HAP-1 (cell line): ENCODE measurements at regions not wholly inside any gene's neighbourhood (a gene's known extent, or its start where the extent isn't known, plus 50 kb on each side); places are given as distances from the start of the nearest gene placed in this dataset.
"Not testable (repeated sequence)": the region's sequence is repeated elsewhere in the genome, so short reads cannot be mapped to it uniquely, and the experiment has no call there.

Experiments used
- DNase-seq, 2 experiments: peaks; one replicate each; pipeline ENCODE4 v3.0.0-alpha.2; 2016 to 2020; ENCODE audit warnings: low spot score in 2 of 2
- H3K27me3 ChIP-seq: fragments of 250-450 bp; sonication (Bioruptor Pico); 2 replicates; pipeline ENCODE4 v1.5.1; 2020; ENCODE audit warnings: low read depth, mild to moderate bottlenecking, moderate library complexity
- H3K36me3 ChIP-seq: fragments of 250-450 bp; sonication (Bioruptor Pico); replicated peaks from 2 replicates; pipeline ENCODE4 v1.5.1; 2020; ENCODE audit warnings: mild to moderate bottlenecking
- H3K4me1 ChIP-seq: fragments of 250-450 bp; sonication (Bioruptor Pico); 2 replicates; pipeline ENCODE4 v1.5.1; 2020; ENCODE audit warnings: mild to moderate bottlenecking
- H3K4me3 ChIP-seq: fragments of 250-450 bp; sonication (Bioruptor Pico); 2 replicates; pipeline ENCODE4 v1.5.1; 2020; ENCODE audit warnings: mild to moderate bottlenecking, moderate library complexity
- H3K9me3 ChIP-seq: fragments of 250-450 bp; sonication (Bioruptor Pico); 2 replicates; pipeline ENCODE4 v1.5.1; 2020; ENCODE audit warnings: mild to moderate bottlenecking, moderate library complexity
- in situ Hi-C: fragments of 300-500 bp; cut with MboI; formaldehyde crosslinking; loops from 3 replicates; pipeline ENCODE4 v1.14.3; 2020; ENCODE audit warnings: low sequenced_read_pairs, inconsistent platforms, mixed read lengths

GRCh38 chr3:177337541-177338331 is 140.5 kb upstream of the TBL1XR1 start:
- Histone ChIP-seq H3K9me3 (no peaks in the 10 kb centered on the region), H3K36me3 (no peaks in the 10 kb centered on the region), H3K27me3 (no peaks in the 10 kb centered on the region), H3K4me1 (peaks cover 25% of the 10 kb centered on the region), H3K4me3 (no peak overlapping the region)
- in situ Hi-C loops = no loop called here
- DNase-seq = peak; percentile 26 to 33

GRCh38 chr3:177338697-177339219 is 141.5 kb upstream of the TBL1XR1 start:
- Histone ChIP-seq H3K4me1 (peaks cover 26% of the 10 kb centered on the region), H3K4me3 (no peak overlapping the region), H3K36me3 (no peaks in the 10 kb centered on the region), H3K9me3 (no peaks in the 10 kb centered on the region), H3K27me3 (no peaks in the 10 kb centered on the region)
- in situ Hi-C loops = no loop called here
- DNase-seq = no peak

DNA sequence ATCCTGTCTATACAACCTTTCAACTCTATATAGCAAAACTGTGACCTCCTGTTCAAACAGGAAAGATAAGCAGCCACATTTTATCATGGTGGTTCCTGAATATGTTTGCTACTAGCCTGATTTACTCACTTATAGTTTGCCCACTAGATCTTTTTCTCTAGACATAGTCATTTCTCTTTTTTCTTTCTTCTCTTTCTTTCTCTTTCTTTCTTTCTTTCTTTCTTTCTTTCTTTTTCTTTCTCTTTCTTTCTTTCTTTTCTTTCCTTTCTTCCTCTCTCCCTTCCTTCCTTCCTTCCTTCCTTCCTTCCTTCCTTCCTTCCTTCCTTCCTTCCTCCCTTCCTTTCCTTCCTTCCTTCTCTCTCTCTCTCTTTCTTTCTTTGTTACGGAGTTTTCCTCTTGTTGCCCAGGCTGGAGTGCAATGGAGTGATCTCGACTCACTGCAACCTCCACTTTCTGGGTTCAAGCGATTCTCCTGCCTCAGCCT is 142.0 kb upstream of the TBL1XR1 start:
- H3K36me3 ChIP-seq, H3K9me3 ChIP-seq, DNase-seq, H3K27me3 ChIP-seq, H3K4me3 ChIP-seq, in situ Hi-C loops: not testable (repeated sequence)
- H3K4me1 ChIP-seq = peaks cover 28% of the 10 kb centered on the region

DNA sequence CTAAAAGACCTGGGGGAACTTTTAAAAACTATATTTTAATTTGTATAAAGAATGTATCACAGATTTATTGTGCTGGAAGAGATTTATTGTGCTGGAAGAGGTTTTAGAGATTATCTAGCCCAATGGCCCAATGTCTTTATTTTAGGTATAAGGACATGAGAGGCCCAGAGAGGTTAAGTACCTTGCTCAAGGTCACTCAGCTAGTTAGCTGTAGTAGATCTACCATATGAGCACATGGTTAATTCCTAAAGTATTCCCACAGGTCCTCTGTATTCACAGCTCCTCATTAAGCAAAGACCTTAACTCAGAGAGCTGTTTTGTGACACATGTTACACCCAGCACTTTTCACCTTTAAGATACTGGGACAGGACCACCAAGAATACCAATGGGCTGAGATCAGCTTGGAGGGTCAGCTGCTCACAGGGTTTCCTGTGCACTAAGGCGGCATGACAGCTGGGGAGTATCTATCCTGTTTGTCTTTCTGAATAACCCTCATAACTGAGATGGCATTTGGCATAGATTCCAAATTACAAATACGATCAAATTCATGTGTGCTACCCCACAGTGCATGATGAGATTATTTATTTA is 143.1 kb upstream of the TBL1XR1 start:
- H3K4me1 ChIP-seq = peaks cover 36% of the 10 kb centered on the region
- DNase-seq = no peak
- H3K9me3 ChIP-seq = no peaks in the 10 kb centered on the region
- no peaks in the 10 kb centered on the region for H3K36me3 ChIP-seq
- in situ Hi-C loops = no loop called here
- H3K27me3 ChIP-seq = no peaks in the 10 kb centered on the region
- H3K4me3 ChIP-seq = no peak overlapping the region

DNA sequence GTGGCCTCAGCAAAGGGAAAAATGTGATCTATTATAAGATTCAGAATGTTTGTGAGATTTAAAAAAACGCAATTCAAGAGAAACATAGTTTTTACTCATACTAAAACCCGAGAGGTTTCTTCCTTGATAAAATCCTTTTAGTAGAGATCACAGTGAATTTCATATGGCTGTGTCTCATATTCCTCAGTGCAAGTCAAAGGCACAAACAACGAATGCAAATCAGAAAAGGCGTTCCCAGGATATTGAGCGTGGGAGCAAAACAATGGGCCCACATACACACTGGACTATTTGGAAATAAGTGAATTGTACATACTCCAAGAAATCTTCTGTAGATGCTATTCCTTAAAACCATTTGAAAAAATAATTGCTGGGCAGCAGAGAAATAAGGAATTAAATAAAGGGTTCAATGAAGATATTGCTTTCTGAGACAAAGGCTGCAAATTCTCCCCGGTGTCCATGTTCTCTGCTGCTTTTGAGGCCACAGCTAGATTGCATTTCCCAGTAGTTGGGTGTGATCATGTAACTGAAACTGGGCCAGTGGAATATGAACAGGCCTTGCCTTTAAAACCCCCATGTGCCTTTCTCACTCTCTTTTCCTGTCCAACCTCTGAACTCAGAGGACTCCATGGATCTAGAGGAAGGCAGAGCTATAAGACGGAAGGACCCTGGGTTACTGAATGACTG is 144.6 kb upstream of the TBL1XR1 start:
- Histone ChIP-seq H3K4me1 (peaks cover 32% of the 10 kb centered on the region), H3K36me3 (no peaks in the 10 kb centered on the region), H3K4me3 (no peak overlapping the region), H3K9me3 (no peaks in the 10 kb centered on the region), H3K27me3 (no peaks in the 10 kb centered on the region)
- in situ Hi-C loops = no loop called here
- DNase-seq = no peak

- Histone ChIP-seq H3K4me3 (no peak overlapping the region), H3K9me3 (no peaks in the 10 kb centered on the region), H3K36me3 (no peaks in the 10 kb centered on the region), H3K4me1 (peaks cover 21% of the 10 kb centered on the region), H3K27me3 (no peaks in the 10 kb centered on the region)
- in situ Hi-C loops = no loop called here
- DNase-seq = no peak
These were observed 145.9 kb upstream of the TBL1XR1 start for GRCh38 chr3:177343122-177343625.

DNA sequence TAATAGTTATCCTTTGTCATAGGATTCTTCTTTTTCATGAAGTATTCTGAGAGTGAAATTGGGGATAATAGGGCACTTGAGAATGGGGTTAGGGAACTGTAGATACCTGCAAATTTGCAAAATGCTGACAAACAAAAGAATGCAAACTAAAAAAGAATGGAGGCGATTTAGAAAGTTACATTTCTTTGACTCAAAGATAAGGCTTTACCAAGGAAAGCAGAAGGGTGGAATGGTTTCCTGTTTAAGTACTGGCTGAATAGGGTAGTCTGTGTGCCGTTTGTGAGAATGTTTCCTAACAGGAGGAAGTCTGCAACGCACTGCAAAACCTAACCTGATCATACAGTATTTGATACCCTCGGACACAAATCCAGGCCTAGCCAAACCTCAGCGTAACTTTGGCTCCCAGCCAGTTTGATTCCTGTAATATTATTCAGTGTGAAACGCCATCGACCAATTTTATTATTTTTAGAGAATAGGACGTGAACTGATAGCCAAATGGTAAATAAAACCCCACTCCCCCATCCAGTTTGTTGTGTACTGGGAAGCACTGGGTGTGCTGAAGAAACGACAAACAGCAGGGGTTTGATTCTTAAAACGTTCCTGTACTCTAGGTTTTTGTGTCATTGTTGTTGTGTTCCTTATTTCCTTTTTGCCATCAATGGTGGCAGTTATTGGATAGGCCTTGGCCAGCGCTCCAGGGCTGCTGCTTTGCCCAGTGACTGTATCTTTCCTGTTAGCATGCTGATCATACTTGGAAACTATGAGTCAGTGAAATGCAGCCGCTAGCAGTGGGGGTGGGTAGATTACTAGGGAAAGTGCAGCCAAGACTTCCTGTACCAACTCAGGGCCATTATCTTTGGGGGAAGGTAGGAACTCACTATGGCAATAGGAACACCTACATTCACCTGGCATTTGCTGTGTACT is 148.0 kb upstream of the TBL1XR1 start:
- Histone ChIP-seq H3K4me1 (peaks cover 31% of the 10 kb centered on the region), H3K27me3 (no peaks in the 10 kb centered on the region), H3K9me3 (no peaks in the 10 kb centered on the region), H3K36me3 (no peaks in the 10 kb centered on the region), H3K4me3 (no peak overlapping the region)
- DNase-seq = peak; percentile 35 to 60
- in situ Hi-C loops = no loop called here

- in situ Hi-C loops = no loop called here
- Histone ChIP-seq H3K36me3 (no peaks in the 10 kb centered on the region), H3K4me3 (no peak overlapping the region), H3K27me3 (no peaks in the 10 kb centered on the region), H3K4me1 (peaks cover 31% of the 10 kb centered on the region), H3K9me3 (no peaks in the 10 kb centered on the region)
- DNase-seq = no peak
These were observed 148.8 kb upstream of the TBL1XR1 start for GRCh38 chr3:177345973-177346503.

DNA sequence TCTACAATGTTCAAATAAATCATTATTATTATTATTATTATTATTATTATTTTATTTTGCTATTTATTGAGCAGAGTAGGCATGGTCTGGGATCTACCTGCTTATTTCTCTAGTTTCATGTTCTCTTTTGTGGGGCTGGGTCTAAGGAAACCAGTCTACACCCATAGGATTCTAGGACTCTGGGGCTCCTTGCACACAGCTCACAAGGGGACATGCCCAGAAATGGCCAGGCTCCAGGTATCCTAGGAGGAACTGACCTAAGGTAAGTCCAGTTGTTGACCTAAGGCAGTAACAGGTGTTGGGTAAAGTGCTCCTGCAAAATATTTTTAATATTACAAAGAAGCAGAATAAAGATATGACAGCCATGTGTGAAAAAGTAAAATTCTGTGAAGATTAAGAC is 149.6 kb upstream of the TBL1XR1 start:
- DNase-seq = no peak
- in situ Hi-C loops = no loop called here
- H3K4me3 ChIP-seq = no peak overlapping the region
- peaks cover 31% of the 10 kb centered on the region for H3K4me1 ChIP-seq
- no peaks in the 10 kb centered on the region for H3K9me3 ChIP-seq
- no peaks in the 10 kb centered on the region for H3K27me3 ChIP-seq
- no peaks in the 10 kb centered on the region for H3K36me3 ChIP-seq

- H3K4me3 ChIP-seq = no peak overlapping the region
- H3K9me3 ChIP-seq = no peaks in the 10 kb centered on the region
- no peaks in the 10 kb centered on the region for H3K36me3 ChIP-seq
- no peak for DNase-seq
- in situ Hi-C loops = no loop called here
- peaks cover 31% of the 10 kb centered on the region for H3K4me1 ChIP-seq
- H3K27me3 ChIP-seq = no peaks in the 10 kb centered on the region
These were observed 150.3 kb upstream of the TBL1XR1 start for GRCh38 chr3:177347611-177348010.

GRCh38 chr3:177348974-177349373 is 151.7 kb upstream of the TBL1XR1 start:
- Histone ChIP-seq H3K27me3 (no peaks in the 10 kb centered on the region), H3K4me1 (peaks cover 28% of the 10 kb centered on the region), H3K36me3 (no peaks in the 10 kb centered on the region), H3K9me3 (no peaks in the 10 kb centered on the region), H3K4me3 (no peak overlapping the region)
- in situ Hi-C loops = no loop called here
- DNase-seq = no peak

- H3K4me3 ChIP-seq = no peak overlapping the region
- H3K27me3 ChIP-seq = no peaks in the 10 kb centered on the region
- DNase-seq = no peak
- H3K36me3 ChIP-seq = no peaks in the 10 kb centered on the region
- in situ Hi-C loops = no loop called here
- H3K4me1 ChIP-seq = peaks cover 28% of the 10 kb centered on the region
- H3K9me3 ChIP-seq = no peaks in the 10 kb centered on the region
These were observed 152.1 kb upstream of the TBL1XR1 start for GRCh38 chr3:177349384-177349783.

DNA sequence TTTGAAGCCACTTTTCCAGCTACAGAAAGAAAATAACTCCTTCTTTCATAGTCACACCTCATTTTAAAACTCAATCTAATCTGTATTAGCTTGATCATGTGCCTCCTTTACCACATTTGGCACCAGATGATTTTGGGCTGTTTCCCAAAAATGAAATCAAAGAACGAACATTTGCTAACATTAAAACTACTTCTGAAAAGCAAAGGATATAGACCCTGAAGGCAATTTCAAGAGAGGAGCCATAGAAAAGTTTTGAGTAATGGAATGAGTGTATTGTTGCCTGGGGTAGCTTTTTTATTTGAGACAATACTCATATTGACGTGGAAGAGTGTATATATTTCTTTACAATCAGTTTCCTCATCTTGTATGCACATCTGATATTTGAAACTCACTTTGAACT is 152.8 kb upstream of the TBL1XR1 start:
- in situ Hi-C loops = loop anchor here (25.0 kb wide), 1 partner anchor 288 kb away; no protein-coding TSS in a partner anchor

More for the DNA sequence above, 152.8 kb upstream of the TBL1XR1 start:
- no peak for DNase-seq
- Histone ChIP-seq H3K4me1 (peaks cover 22% of the 10 kb centered on the region), H3K27me3 (no peaks in the 10 kb centered on the region), H3K4me3 (no peak overlapping the region), H3K36me3 (no peaks in the 10 kb centered on the region), H3K9me3 (no peaks in the 10 kb centered on the region)
